ENCODE measurements at regions not wholly inside any gene's neighbourhood (a gene's known extent, or its start where the extent isn't known, plus 50 kb on each side); places are given as distances from the start of the nearest gene placed in this dataset.
"Not testable (repeated sequence)": the region's sequence is repeated elsewhere in the genome, so short reads cannot be mapped to it uniquely, and the experiment has no call there.

DNA sequence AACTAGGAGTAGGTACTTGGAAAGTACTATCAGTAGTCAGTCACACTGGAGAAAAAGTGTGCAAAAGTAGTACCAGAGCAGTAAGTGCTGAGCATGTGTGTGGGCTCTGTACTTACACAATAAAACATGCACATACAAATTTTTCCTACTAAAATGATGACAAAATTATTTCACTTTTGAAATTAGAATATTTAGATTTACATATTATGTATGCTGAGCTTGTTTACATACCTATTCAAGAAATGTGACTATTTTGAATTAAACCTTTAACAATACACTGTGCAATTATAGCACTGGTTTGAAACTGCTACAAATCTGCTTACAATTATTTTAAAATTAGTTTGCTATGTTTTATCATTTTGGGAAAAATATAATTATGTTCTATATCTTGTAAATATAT is 2781.6 kb upstream of the PCDH20 start:
- no peak for DNase-seq (ENCODE audit: low spot score)

DNA sequence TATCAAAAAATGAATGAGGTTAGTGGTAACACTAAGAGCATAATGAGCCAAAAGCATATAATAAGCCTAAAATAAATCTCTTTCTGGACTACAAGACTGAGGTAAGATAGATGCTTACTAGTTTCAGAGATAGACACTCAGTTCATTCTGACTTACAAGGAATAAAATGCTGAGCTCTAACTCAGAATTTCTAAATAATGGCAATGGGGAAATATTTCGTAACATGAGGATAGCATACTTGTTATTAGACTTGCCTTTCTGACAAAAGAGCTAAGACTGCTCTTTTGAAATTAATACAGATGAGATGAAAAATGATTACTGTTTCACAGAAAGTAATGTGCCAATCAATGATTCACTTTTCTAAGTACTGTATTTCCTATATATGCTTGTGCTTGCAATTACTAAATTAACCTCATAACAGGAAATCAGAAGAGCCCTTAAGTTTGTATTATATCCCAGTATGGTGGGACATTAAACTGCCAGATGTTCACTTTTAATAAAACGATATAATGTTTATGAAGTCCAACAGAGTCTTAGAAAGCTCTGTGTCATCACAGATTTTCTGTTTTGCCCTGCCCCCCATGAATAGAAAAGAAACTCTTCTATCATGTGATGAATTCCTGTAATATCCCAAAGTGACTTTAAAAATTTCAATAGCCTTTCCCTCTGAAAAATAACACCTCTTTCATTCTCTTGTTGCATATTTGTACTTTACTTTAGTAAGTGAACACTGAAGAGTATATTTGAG is 2771.0 kb upstream of the PCDH20 start:
- DNase-seq (ENCODE audit: low spot score), result no peak

DNA sequence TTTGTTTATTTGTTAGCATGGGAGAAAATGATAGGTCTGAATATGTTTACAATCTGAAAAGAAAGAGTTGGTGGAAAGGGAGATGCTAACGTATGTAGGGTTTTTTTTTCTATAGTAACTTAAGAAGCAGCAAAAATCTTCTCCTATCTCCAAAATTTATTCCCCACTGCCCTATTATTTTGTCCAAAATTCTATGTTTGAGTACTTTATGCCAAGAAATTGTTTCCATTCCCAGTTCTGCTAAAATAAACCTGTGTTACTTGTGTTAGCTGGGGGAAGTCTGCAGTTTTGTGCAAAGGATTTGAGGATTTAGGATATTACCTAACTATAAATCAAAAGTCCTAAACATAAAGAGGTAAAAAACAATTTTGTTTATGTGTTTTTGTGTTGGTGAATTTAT is 2770.4 kb upstream of the PCDH20 start:
- DNase-seq (ENCODE audit: low spot score), result no peak

DNA sequence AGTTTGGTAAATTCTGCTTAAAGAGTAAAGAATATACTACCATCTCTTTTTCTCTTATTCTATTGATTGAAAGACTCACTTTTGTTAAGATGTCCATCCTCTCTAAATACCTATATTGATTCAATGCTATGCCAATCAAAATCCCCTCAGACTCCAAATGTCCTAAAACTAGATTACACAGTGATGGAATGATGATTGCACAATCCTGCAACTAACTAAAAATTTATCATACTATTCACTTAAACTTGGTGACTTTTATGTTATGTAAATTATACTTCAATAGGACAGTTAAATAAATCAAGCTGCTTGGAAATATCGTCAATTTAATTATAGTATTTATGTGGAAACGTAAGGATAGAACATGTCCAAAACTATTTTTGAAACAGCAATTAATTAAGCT is 2765.1 kb upstream of the PCDH20 start:
- DNase-seq (ENCODE audit: low spot score), result no peak

DNA sequence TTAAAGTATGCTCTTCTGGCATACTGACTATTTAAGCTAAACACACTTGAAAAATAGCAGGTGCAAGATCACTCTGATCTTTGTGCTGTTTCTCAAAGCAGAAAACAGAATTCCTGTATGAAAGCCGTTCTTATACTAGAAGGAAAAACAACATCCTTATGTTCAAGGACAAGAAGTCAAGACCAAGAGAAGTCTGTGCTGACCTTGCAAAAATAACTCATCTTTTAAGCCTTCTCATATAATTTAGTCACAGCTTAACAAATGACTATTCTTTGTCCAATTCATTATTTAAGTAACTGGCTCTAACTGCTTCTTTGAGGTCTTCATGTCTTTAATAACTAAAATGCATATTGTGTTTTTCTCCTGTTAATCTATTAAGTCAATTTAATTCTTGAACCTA is 2750.2 kb upstream of the PCDH20 start:
- DNase-seq (ENCODE audit: low spot score), result no peak

DNA sequence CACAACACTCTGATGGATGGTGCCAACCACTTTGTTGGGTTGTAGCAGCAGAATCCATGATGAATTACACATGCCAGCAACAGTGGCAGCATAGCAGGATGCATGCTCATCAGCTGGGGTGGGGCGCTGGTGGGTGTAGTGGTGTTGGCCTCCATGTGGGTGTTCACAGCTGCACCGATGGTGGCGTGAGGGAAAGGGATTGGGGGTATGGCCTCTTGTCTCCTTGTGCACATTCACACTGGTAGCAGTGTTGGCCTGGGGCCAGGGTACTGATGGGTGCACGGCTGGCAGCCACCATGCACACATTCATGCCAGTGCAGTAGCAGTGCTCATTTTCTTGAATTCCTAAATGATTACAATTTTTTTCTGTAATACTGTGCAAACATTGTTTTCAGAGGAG is 2748.8 kb upstream of the PCDH20 start:
- no peak for DNase-seq (ENCODE audit: low spot score)

DNA sequence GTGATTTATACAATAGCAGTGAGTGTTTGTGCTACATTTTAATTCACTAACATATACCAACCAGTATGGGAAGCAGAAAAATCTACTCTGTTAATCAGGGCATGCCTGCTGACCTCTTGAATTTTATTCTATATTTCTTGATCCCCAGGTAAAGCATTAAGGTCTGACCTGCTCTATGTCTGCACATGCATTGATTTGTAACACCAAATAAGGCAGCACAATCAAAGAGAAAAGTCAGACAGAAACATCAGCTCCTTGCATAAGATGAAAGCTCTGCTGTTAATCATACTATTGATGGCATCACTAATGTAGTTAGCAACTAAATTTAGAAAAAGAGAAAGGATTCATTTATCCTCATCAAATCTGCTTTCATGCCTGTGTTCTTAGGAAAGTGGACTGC is 2744.8 kb upstream of the PCDH20 start:
- DNase-seq (ENCODE audit: low spot score), result no peak

DNA sequence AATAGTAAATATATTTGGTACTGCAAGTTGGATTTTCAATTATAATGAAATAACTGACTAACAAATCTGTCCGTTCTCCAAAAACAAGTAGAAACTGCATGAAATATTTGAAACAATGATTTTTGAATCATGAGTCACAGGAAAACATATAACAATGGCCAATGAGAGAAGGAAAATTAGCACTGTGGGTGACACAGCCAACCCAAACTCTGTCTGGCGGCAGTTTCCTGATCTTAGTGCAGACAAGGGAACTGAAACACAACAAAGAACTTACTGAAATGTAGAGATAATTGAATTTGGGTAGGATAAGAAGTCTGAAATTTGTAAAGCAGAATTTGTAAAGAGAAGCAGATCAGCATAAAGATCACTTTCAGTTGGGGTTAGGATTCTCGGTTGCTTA is 2743.3 kb upstream of the PCDH20 start:
- DNase-seq (ENCODE audit: low spot score), result no peak

DNA sequence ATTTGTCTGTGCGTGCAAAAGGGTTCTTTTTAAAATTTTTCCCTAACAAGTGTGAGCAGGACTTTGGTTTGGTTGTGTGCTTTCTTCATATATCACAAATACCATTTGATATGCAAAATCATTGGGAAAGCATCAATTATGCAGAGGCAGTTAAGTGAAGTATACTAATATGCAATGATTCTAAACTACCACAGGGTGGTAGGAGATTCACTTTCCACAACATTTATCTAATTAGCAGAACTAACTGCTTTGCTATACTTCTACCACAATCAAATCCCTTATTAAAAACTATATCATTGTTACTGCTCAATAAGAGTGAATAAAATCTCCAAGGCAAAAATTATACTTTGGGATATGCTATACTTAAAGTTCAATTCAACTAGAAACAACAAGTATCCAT is 2738.9 kb upstream of the PCDH20 start:
- no peak for DNase-seq (ENCODE audit: low spot score)

DNA sequence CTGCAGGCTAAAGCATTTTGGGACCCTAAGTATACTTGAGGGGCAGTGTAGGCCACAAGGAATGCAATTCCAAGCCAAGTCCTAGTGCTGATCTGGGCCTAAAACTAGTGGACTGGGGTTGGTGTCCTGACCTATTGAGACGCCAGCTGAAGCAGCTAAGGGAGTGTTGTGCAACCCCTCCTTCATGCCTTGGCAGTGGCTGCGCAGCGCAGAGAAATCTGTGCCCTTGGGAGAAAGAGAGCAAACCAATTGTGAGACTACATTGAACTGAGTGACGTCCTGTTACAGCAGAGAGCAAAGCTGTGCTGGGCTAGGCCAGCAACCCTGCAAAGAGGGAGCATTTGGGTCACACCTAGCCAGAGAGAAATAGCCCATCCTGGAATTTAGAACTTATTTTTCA is 2715.0 kb upstream of the PCDH20 start:
- no peak for DNase-seq (ENCODE audit: low spot score)

DNA sequence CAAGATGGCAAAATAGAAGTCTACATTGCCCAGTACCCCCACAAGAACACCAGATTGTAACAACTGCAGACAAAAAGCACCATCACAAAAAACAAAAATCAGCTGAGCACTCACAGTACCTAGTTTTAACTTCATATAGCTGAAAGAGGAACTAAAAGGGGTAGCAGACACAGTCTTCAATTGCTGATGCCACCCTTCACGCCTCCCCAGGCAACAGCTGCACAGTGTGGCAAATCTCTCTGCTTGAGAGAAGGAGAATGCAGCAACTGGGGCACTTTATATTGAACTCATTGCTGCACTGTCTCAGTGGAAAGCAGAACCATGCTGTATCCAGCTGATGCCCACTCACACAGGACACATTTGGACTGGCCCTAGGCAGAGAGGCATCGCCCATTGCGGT is 2714.5 kb upstream of the PCDH20 start:
- no peak for DNase-seq (ENCODE audit: low spot score)

DNA sequence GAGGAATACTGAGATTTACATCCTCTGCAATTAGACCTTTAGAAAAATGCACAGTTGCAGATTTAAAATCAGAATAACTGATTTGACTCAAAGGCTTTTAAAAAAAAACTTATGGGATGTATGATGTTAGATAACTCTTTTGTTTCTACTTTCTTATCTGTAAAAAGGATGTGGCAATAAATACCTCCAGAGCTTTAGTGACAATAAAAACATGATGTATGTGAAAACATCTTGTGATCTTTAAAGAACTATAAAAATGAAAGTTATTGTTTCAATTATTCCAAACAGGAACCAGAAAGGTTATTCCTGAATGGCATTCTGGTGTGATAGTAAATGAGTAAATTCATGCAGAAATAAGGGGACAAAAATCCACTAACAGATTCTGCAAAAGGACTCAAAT is 2712.2 kb upstream of the PCDH20 start:
- DNase-seq (ENCODE audit: low spot score), result no peak

DNA sequence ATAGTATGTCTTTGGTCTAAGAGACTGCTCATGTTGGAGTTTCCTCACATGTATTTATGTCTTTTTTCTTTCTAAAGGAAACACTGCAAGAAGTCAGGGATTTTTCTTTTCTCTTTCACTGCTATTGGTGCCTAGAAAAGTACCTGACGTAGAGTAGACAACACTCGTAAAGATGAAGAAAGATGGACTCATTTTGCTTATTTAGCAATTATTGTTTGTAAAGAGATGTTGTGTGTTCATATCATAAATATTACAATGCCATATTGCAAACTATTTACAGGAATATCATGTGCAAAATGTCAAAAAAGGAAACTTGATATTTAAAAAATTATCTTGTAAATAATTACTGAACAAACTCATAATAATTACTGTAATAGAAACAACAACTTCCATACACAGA is 2711.5 kb upstream of the PCDH20 start:
- no peak for DNase-seq (ENCODE audit: low spot score)

DNA sequence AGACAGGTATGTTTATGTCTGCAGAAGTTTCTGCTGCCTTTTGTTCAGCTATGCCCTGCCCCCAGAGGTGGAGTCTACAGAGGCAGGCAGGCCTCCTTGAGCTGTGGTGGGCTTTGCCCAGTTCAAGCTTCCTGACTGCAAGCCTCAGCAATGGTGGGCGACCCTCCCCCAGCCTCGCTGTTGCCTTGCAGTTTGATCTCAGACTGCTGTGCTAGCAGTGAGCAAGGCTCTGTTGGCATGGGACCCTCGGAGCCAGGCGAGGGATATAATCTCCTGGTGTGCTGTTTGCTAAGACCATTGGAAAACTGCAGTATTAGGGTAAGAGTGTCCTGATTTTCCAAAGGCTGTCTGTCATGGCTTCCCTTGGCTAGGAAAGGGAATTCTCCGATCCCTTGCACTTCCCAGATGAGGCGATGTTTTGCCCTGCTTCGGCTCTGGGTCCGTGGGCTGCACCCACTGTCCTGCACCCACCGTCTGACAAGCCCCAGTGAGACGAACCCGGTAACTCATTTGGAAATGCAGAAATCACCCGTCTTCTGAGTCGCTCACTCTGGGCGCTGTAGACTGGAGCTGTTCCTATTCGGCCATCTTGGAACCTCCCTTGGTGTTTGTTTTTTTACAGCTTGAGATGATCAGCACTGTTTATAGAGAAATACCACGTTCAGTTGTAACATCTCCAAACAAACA is 2705.5 kb upstream of the PCDH20 start:
- not testable (repeated sequence) for DNase-seq (ENCODE audit: low spot score)

DNA sequence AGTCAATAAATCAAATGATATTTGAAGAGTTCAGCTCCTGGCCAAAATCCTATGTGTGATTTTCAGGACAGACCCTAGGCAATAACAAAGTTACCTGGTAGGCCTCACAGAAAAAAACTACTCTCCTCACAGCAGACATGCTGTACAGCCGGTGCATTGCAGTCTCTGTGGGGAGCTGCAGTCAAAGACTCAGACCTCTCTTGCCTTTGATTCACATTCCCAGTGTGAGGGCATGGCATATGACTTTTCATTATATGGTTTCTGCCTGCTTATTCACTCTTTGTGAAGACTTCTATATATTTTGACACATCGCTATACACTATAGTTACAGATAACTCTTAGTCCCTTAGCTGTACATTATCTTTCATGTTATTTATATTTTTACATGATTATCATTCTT is 2684.3 kb upstream of the PCDH20 start:
- DNase-seq (ENCODE audit: low spot score), result no peak

DNA sequence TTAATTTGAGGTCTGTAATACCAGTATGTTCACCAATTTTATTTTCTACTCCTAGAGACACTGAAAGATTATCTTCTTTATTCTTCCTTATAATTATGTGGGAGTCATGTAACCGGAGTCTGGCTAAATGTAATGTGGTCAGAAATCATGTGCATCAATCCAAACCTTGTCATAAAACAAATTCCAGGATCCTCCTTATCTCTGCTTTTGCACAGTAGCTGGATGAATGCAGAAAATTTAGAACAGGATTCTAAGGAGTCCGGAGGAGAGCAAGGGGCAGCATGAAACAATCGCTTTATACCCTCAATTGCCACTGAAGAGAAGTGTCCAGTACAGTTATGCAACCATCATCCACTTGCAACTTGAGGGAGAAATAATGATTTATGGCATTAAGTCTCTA is 2674.7 kb upstream of the PCDH20 start:
- no peak for DNase-seq (ENCODE audit: low spot score)

DNA sequence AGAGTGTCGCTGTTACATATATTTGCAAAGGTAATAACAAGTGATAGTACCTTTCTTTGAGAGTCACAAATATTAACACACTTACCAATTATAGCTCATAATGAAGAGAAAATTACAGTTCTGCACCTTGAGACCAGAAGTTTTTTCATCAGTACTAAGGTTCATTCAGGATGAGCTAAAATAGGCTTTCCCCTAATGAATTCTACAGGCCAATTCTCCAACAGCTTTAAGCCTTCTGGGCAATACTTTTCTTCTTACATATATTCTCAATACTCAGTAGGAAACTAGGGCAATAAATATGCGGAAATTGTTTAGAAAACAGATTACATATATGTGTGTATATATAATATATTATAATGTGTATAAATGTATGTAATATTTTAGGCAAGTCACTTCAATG is 2672.8 kb upstream of the PCDH20 start:
- no peak for DNase-seq (ENCODE audit: low spot score)

DNA sequence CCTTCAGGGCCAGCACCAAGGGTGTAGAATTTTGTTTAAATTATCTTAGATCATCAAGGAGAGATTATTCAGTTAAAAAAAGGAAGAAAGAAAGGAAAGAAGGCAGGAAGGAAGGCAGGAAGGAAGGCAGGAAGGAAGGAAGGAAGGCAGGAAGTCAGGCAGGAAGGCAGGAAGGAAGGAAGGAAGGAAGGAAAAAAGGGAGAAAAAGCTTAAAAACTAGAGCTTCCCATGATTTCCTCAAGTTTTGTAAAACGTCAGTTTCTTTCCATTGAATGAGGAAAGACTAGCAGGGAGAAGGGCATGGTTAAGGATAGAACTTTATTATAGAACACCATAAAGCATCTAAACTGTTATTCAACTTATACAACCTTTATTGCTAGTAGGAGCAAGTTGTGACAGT is 2672.0 kb upstream of the PCDH20 start:
- no peak for DNase-seq (ENCODE audit: low spot score)

DNA sequence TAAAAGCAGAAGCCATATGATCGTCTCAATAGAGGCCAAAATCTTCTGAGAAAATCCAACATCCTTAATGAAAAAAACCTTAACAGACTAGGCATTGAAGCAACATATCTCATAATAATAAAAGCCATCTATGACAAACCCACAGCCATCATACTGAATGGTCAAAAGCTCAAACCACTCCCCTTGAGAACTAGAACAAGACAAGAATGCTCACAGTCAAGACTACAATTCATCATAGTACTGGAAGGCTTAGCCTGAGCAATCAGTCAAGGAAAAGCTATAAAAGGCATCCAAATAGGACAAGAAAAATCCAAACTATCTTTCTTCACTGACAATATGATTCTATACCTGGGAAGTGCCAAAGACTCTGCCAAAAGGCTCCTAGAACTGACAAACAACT is 2668.2 kb upstream of the PCDH20 start:
- no peak for DNase-seq (ENCODE audit: low spot score)

DNA sequence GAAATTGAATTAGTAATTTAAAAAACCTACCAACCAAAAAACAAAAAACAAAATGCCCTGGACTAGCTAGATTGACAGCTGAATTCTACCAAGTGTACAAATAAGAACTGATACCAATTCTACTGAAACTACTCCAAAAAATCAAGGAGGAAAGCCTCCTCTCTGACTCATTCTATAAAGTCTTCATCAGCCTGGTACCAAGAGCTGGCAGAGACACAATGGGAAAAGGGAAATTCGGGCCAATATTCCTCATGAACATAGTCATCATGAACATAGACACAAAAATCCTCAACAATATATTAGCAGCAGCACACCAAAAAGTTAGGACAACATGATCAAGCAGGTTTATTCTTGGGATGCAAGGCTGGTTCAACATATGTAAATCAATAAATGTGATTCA is 2667.7 kb upstream of the PCDH20 start:
- no peak for DNase-seq (ENCODE audit: low spot score)

DNA sequence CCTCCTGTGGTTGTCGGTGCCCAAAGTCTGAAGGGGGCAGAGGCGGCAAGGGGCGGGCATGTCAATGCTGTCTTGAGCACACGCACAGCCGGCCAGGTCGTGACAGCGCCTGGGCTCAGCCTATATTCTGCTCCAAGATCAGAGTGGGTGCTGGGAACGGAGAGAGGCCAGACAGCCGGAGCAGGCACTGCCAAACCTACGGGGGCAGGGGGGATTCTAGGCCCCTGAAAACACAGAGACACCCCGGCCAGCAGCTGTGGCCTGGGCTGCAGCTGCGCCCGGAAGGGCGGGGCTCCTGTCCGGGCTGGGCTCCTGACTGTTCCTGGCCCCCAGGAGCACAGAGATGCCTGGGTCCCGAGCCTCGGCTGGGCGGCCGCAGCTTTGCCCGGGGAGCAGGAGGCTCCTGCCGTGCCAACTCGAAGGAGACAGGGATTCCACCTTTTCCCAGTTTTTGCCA is 2662.9 kb upstream of the PCDH20 start:
- DNase-seq (ENCODE audit: low spot score), result no peak

DNA sequence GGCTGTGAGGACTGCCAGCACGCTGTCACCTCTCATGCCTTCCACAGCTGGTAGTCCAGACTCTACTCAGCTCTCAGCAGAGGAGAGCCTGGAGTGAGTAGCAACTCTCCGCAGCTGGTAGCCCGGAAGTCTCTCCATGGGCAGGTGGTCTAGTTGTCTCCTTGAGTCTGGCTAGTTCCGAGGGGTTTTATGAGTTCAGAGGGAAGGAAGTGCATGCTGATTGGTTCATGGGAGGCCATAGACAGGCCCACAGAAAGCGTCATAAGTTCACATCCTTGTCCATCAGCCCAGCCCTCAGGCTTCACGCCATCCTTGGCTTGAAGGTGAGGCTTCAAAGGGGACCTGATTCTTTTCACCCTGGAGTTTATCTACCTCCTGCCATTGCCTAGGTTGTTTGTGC is 2662.4 kb upstream of the PCDH20 start:
- no peak for DNase-seq (ENCODE audit: low spot score)

DNA sequence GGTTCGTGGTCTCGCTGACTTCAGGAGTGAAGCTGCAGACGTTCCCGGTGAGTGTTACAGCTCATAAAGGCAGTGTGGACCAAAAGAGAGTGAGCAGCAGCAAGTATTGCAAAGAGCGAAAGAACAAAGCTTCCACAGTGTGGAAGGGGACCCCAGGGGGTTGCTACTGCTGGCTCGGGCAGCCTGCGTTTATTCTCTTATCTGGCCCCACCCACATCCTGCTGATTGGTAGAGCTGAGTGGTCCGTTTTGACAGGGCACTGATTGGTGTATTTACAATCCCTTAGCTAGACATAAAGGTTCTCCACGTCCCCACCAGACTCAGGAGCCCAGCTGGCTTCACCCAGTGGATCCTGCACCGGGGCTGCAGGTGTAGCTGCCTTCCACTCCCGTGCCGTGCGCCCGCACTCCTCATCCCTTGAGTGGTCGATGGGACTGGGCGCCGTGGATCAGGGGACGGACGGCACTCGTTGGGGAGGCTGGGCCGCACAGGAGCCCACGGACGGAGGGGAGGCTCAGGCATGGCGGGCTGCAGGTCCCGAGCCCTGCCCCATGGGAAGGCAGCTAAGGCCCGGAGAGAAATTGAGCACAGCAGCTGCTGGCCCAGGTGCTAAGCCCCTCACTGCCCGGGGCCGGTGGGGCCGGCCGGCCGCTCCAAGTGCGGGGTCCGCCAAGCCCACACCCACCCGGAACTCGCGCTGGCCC is 2661.6 kb upstream of the PCDH20 start:
- DNase-seq (ENCODE audit: low spot score), result not testable (repeated sequence)

Data from activated CD4-positive, alpha-beta T cell treated with anti-CD3 and anti-CD28 coated beads, Interleukin-2, Interleukin-4, amounts not matched to agents 100 ng/mL and 50 ng/mL, durations not matched to agents 16 hours and 8 hours (primary cell).